ENCODE measurements at regions not wholly inside any gene's neighbourhood (a gene's known extent, or its start where the extent isn't known, plus 50 kb on each side); places are given as distances from the start of the nearest gene placed in this dataset.

GRCh38 chr21:36575306-36575705, 95.4 kb upstream of the CLDN14 start:
- no peak for TF ChIP-seq CTCF (IDR thresholded peaks at IDR 0.05)
- no peak overlapping the region for H3K27ac ChIP-seq
- H3K4me3 ChIP-seq = no peak overlapping the region
- no peak for DNase-seq (ENCODE audit: low spot score)

GRCh38 chr21:36576441-36576840, 96.5 kb upstream of the CLDN14 start:
- no peak overlapping the region for H3K4me3 ChIP-seq
- TF ChIP-seq CTCF (IDR thresholded peaks at IDR 0.05) = no peak
- H3K27ac ChIP-seq = no peak overlapping the region
- DNase-seq (ENCODE audit: low spot score) = no peak

GRCh38 chr21:36579898-36580297, 100.0 kb upstream of the CLDN14 start:
- no peak for TF ChIP-seq CTCF (IDR thresholded peaks at IDR 0.05)
- H3K4me3 ChIP-seq = no peak overlapping the region
- DNase-seq (ENCODE audit: low spot score) = no peak
- H3K27ac ChIP-seq = no peak overlapping the region

- Histone ChIP-seq H3K27ac (no peak overlapping the region), H3K4me3 (no peak overlapping the region)
- no peak for TF ChIP-seq CTCF (IDR thresholded peaks at IDR 0.05)
- no peak for DNase-seq (ENCODE audit: low spot score)
Measured at GRCh38 chr21:36582271-36582670, 102.3 kb upstream of the CLDN14 start.

- no peak overlapping the region for H3K4me3 ChIP-seq
- no peak for DNase-seq (ENCODE audit: low spot score)
- TF ChIP-seq CTCF (IDR thresholded peaks at IDR 0.05) = no peak
- no peak overlapping the region for H3K27ac ChIP-seq
Measured at GRCh38 chr21:36583591-36583990, 103.7 kb upstream of the CLDN14 start.

GRCh38 chr21:36584980-36585940, 105.3 kb upstream of the CLDN14 start:
- H3K4me3 ChIP-seq = no peak overlapping the region
- no peak overlapping the region for H3K27ac ChIP-seq
- no peak for TF ChIP-seq CTCF (IDR thresholded peaks at IDR 0.05)
- DNase-seq (ENCODE audit: low spot score) = no peak

- no peak for TF ChIP-seq CTCF (IDR thresholded peaks at IDR 0.05)
- no peak overlapping the region for H3K4me3 ChIP-seq
- DNase-seq (ENCODE audit: low spot score) = no peak
- no peak overlapping the region for H3K27ac ChIP-seq
Measured at GRCh38 chr21:36587388-36587787, 107.5 kb upstream of the CLDN14 start.

Measured in coronary artery (tissue), 2 donors.